Globus pallidus (tissue), 1 donor: ENCODE measurements at regions not wholly inside any gene's neighbourhood (a gene's known extent, or its start where the extent isn't known, plus 50 kb on each side); places are given as distances from the start of the nearest gene placed in this dataset.

Experiments
- DNase-seq: peaks from one replicate; pipeline ENCODE4 v3.0.0-alpha.2; 2015; ENCODE audit warnings: low spot score

- no peak for DNase-seq
Observed at GRCh38 chr22:47569389-47570299, 807.2 kb downstream of the TBC1D22A start.

- no peak for DNase-seq
Observed at GRCh38 chr22:47568700-47569099, 806.2 kb downstream of the TBC1D22A start.

GRCh38 chr22:47567126-47568090, 805.0 kb downstream of the TBC1D22A start:
- DNase-seq = no peak

GRCh38 chr22:47566491-47566890, 804.0 kb downstream of the TBC1D22A start:
- no peak for DNase-seq

- DNase-seq = no peak
Observed at GRCh38 chr22:47565607-47566006, 803.2 kb downstream of the TBC1D22A start.

GRCh38 chr22:47564651-47565434, 802.4 kb downstream of the TBC1D22A start:
- DNase-seq = no peak

- DNase-seq = no peak
Observed at GRCh38 chr22:47564158-47564450, 801.7 kb downstream of the TBC1D22A start.

GRCh38 chr22:47563406-47564157, 801.1 kb downstream of the TBC1D22A start:
- DNase-seq = no peak

GRCh38 chr22:47561766-47562165, 799.3 kb downstream of the TBC1D22A start:
- DNase-seq = no peak

- DNase-seq = no peak
Observed at GRCh38 chr22:47561115-47561675, 798.7 kb downstream of the TBC1D22A start.

- no peak for DNase-seq
Observed at GRCh38 chr22:47558828-47559700, 796.6 kb downstream of the TBC1D22A start.

GRCh38 chr22:47556473-47556872, 794.0 kb downstream of the TBC1D22A start:
- DNase-seq = no peak

- no peak for DNase-seq
Observed at GRCh38 chr22:47553436-47553835, 791.0 kb downstream of the TBC1D22A start.

- DNase-seq = no peak
Observed at GRCh38 chr22:47552541-47553205, 790.2 kb downstream of the TBC1D22A start.

GRCh38 chr22:47552024-47552423, 789.6 kb downstream of the TBC1D22A start:
- no peak for DNase-seq

GRCh38 chr22:47551431-47551775, 789.0 kb downstream of the TBC1D22A start:
- DNase-seq = no peak

- no peak for DNase-seq
Observed at GRCh38 chr22:47550524-47551430, 788.3 kb downstream of the TBC1D22A start.

GRCh38 chr22:47549741-47550340, 787.4 kb downstream of the TBC1D22A start:
- DNase-seq = no peak
